ENCODE measurements at regions not wholly inside any gene's neighbourhood (a gene's known extent, or its start where the extent isn't known, plus 50 kb on each side); places are given as distances from the start of the nearest gene placed in this dataset.

- TF ChIP-seq CTCF (IDR thresholded peaks at IDR 0.05; ENCODE audit: low read depth, low read length) = no peak
- TF ChIP-seq EZH2phosphoT487 (IDR thresholded peaks at IDR 0.05; ENCODE audit: low read depth) = no peak
Measured at GRCh38 chr1:55741516-55741915, 526.4 kb upstream of the USP24 start.

Data from OCI-LY3 (cell line).